IPS-20b (cell line): ENCODE measurements at regions not wholly inside any gene's neighbourhood (a gene's known extent, or its start where the extent isn't known, plus 50 kb on each side); places are given as distances from the start of the nearest gene placed in this dataset.

Experiments used
- H3K27ac ChIP-seq: one replicate; pipeline ENCODE4 v1.5.1; 2013; ENCODE audit warnings: low read length
- H3K27me3 ChIP-seq: 2 replicates; pipeline ENCODE4 v1.6.1; 2013; ENCODE audit warnings: mild to moderate bottlenecking, low read length, inconsistent platforms; ENCODE audit not compliant: insufficient read depth
- H3K36me3 ChIP-seq: 2 replicates; pipeline ENCODE4 v1.6.1; 2013; ENCODE audit warnings: low read depth, mild to moderate bottlenecking, inconsistent platforms, low read length, moderate library complexity; ENCODE audit not compliant: insufficient read depth
- H3K4me1 ChIP-seq: 2 replicates; pipeline ENCODE4 v1.6.1; 2013; ENCODE audit warnings: mild to moderate bottlenecking, control low read depth, inconsistent platforms, low read length, moderate library complexity; ENCODE audit not compliant: insufficient read depth
- H3K4me3 ChIP-seq: 2 replicates; pipeline ENCODE4 v1.5.1; 2013; ENCODE audit warnings: mild to moderate bottlenecking, low read length, inconsistent platforms
- H3K9ac ChIP-seq: 2 replicates; pipeline ENCODE4 v1.6.1; 2013; ENCODE audit warnings: low read depth, mild to moderate bottlenecking, inconsistent platforms, low read length, moderate library complexity
- H3K9me3 ChIP-seq: 2 replicates; pipeline ENCODE4 v1.6.1; 2013; ENCODE audit warnings: mild to moderate bottlenecking, low read depth, low read length, inconsistent platforms; ENCODE audit not compliant: insufficient read depth

GRCh38 chr2:217152831-217153230 lies 293.0 kb upstream of the TNP1 start:
- Histone ChIP-seq H3K4me1 (no peaks in the 10 kb centered on the region), H3K27ac (no peak overlapping the region), H3K9me3 (no peaks in the 10 kb centered on the region), H3K4me3 (no peak overlapping the region), H3K9ac (no peak overlapping the region), H3K27me3 (no peaks in the 10 kb centered on the region; the same call in 1 of the 2 replicates), H3K36me3 (no peaks in the 10 kb centered on the region)

- H3K9ac ChIP-seq = no peak overlapping the region
- H3K36me3 ChIP-seq = no peaks in the 10 kb centered on the region
- no peaks in the 10 kb centered on the region for H3K4me1 ChIP-seq
- no peak overlapping the region for H3K27ac ChIP-seq
- no peak overlapping the region for H3K4me3 ChIP-seq
- no peaks in the 10 kb centered on the region; the same call in 1 of the 2 replicates for H3K27me3 ChIP-seq
- no peaks in the 10 kb centered on the region for H3K9me3 ChIP-seq
These were observed 291.8 kb upstream of the TNP1 start for GRCh38 chr2:217151509-217152206.

- Histone ChIP-seq H3K4me3 (no peak overlapping the region), H3K36me3 (no peaks in the 10 kb centered on the region), H3K27me3 (no peaks in the 10 kb centered on the region), H3K27ac (no peak overlapping the region), H3K9ac (no peak overlapping the region), H3K9me3 (no peaks in the 10 kb centered on the region), H3K4me1 (no peaks in the 10 kb centered on the region)
These were observed 290.4 kb upstream of the TNP1 start for GRCh38 chr2:217150236-217150635.

- Histone ChIP-seq H3K4me3 (no peak overlapping the region), H3K9me3 (no peaks in the 10 kb centered on the region), H3K4me1 (no peaks in the 10 kb centered on the region), H3K27ac (no peak overlapping the region), H3K27me3 (no peaks in the 10 kb centered on the region), H3K36me3 (no peaks in the 10 kb centered on the region), H3K9ac (no peak overlapping the region)
These were observed 289.3 kb upstream of the TNP1 start for GRCh38 chr2:217149087-217149660.

GRCh38 chr2:217147818-217148217 lies 288.0 kb upstream of the TNP1 start:
- no peaks in the 10 kb centered on the region for H3K36me3 ChIP-seq
- H3K27me3 ChIP-seq = no peaks in the 10 kb centered on the region
- H3K4me1 ChIP-seq = no peaks in the 10 kb centered on the region
- no peak overlapping the region for H3K9ac ChIP-seq
- H3K4me3 ChIP-seq = no peak overlapping the region
- no peak overlapping the region for H3K27ac ChIP-seq
- H3K9me3 ChIP-seq = no peaks in the 10 kb centered on the region

GRCh38 chr2:217146956-217147355 lies 287.1 kb upstream of the TNP1 start:
- H3K4me3 ChIP-seq = no peak overlapping the region
- H3K27me3 ChIP-seq = no peaks in the 10 kb centered on the region
- 0 out of 2 replicates have a peak, but pooled peaks cover 4% of the 10 kb centered on the region for H3K9me3 ChIP-seq
- H3K36me3 ChIP-seq = no peaks in the 10 kb centered on the region
- no peak overlapping the region for H3K9ac ChIP-seq
- H3K4me1 ChIP-seq = no peaks in the 10 kb centered on the region
- no peak overlapping the region for H3K27ac ChIP-seq

DNA sequence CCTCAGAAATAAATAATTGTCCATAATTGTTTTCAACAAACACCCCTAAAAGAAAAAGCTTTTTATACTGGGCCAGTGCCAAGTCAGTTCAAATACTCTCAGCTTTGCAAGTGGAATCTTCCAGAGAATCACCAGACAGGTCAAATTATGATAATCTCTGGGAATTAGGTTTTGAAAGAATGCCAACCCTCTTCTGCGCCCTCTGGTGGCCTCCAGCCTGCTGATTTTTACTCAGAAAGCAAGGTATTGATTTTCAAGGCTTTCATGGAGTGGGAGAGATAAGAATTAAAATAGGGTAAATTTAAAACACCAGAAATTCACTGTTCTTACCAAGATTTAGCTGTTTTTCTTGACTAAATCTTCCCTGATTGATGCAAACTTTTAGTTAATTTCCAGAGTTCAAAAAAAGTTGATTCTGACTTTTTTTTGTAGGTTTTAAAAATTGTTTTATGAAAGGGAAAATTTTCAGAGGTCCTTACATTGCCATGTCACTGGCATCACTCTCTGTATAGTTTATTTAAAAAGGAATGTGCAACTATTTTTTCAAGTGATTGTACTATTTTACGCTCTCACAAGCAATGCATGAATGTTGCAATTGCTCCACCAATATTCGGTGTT lies 282.9 kb upstream of the TNP1 start:
- Histone ChIP-seq H3K9me3 (peaks cover 24% of the 10 kb centered on the region), H3K27ac (no peak overlapping the region), H3K4me1 (no peaks in the 10 kb centered on the region), H3K27me3 (no peaks in the 10 kb centered on the region), H3K36me3 (no peaks in the 10 kb centered on the region), H3K9ac (no peak overlapping the region), H3K4me3 (no peak overlapping the region)

- Histone ChIP-seq H3K27ac (no peak overlapping the region), H3K4me1 (no peaks in the 10 kb centered on the region), H3K27me3 (no peaks in the 10 kb centered on the region), H3K36me3 (no peaks in the 10 kb centered on the region), H3K4me3 (no peak overlapping the region), H3K9me3 (peaks cover 33% of the 10 kb centered on the region), H3K9ac (no peak overlapping the region)
These were observed 278.4 kb upstream of the TNP1 start for GRCh38 chr2:217138284-217138683.

- H3K36me3 ChIP-seq = no peaks in the 10 kb centered on the region
- H3K9ac ChIP-seq = no peak overlapping the region
- H3K27ac ChIP-seq = no peak overlapping the region
- no peaks in the 10 kb centered on the region for H3K4me1 ChIP-seq
- H3K4me3 ChIP-seq = no peak overlapping the region
- H3K27me3 ChIP-seq = no peaks in the 10 kb centered on the region
- no peaks in the 10 kb centered on the region for H3K9me3 ChIP-seq
These were observed 267.9 kb upstream of the TNP1 start for GRCh38 chr2:217127744-217128143.

GRCh38 chr2:217125014-217125413 lies 265.1 kb upstream of the TNP1 start:
- Histone ChIP-seq H3K4me3 (no peak overlapping the region), H3K9ac (no peak overlapping the region), H3K9me3 (no peaks in the 10 kb centered on the region), H3K27ac (no peak overlapping the region), H3K27me3 (no peaks in the 10 kb centered on the region), H3K4me1 (no peaks in the 10 kb centered on the region), H3K36me3 (no peaks in the 10 kb centered on the region)

DNA sequence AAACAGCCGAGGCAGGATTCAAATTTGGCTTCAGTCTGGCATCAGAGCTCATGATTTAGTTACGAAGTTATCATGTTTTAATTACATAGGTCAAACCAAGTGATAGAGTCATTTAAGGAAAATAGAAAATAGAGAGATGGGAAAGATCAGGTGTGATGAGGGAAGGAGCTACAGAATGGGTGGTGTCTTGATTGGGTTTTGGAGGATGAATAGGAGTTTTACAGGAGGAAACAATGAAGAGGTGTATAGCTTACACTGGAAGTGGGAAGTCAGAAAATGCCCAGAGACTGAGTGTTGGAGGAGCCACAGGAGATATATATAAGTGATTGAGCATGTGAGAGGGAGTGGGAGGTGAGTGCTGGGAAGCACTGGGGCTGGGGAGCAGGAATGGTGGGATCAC lies 264.2 kb upstream of the TNP1 start:
- H3K4me3 ChIP-seq = no peak overlapping the region
- no peaks in the 10 kb centered on the region for H3K27me3 ChIP-seq
- H3K36me3 ChIP-seq = no peaks in the 10 kb centered on the region
- no peaks in the 10 kb centered on the region for H3K9me3 ChIP-seq
- no peak overlapping the region for H3K27ac ChIP-seq
- no peak overlapping the region for H3K9ac ChIP-seq
- no peaks in the 10 kb centered on the region for H3K4me1 ChIP-seq

DNA sequence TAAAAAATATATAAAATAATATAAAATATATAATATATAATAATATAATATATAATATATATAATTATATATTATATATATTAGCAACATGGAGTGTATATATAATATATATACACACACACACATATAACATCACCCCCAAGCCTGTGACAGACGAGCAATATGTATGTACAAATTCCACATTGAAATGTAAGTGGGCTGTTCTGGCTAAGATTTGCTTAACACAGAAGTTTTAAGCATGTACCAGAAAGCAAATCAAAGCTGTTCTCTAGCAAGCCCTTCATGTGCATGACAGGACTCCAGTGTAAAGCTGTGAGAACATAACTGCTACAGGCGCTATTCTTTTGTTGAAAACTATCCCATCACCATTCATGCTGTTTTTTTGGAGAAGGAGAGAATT lies 261.7 kb upstream of the TNP1 start:
- H3K9me3 ChIP-seq = no peaks in the 10 kb centered on the region
- H3K27ac ChIP-seq = no peak overlapping the region
- H3K4me1 ChIP-seq = no peaks in the 10 kb centered on the region
- H3K36me3 ChIP-seq = no peaks in the 10 kb centered on the region
- H3K9ac ChIP-seq = no peak overlapping the region
- no peak overlapping the region for H3K4me3 ChIP-seq
- H3K27me3 ChIP-seq = no peaks in the 10 kb centered on the region
